Retinal pigment epithelial cell (primary cell): ENCODE measurements at regions not wholly inside any gene's neighbourhood (a gene's known extent, or its start where the extent isn't known, plus 50 kb on each side); places are given as distances from the start of the nearest gene placed in this dataset.

ENCODE experiments used
- DNase-seq: peaks from one replicate; pipeline ENCODE4 v3.0.0-alpha.2; 2010; ENCODE audit warnings: low read depth
- H3K4me3 ChIP-seq: 2 replicates; pipeline ENCODE4 v1.5.1; 2011; ENCODE audit warnings: mild to moderate bottlenecking, low read length, control low read depth, moderate library complexity
- CTCF ChIP-seq: conservative IDR thresholded peaks from 2 replicates; pipeline ENCODE4 v1.5.1; 2011; ENCODE audit warnings: low read depth, low read length, control low read depth, inconsistent platforms

GRCh38 chr12:124105546-124105945 is 132.5 kb downstream of the ZNF664 start:
- DNase-seq, result no peak
- no peak overlapping the region for H3K4me3 ChIP-seq
- no peak for TF ChIP-seq CTCF

GRCh38 chr12:124107351-124107750 is 134.3 kb downstream of the ZNF664 start:
- no peak overlapping the region for H3K4me3 ChIP-seq
- no peak for TF ChIP-seq CTCF
- DNase-seq, result no peak

GRCh38 chr12:124109760-124110159 is 136.7 kb downstream of the ZNF664 start:
- H3K4me3 ChIP-seq, result no peak overlapping the region
- no peak for TF ChIP-seq CTCF
- no peak for DNase-seq

- DNase-seq, result no peak
- TF ChIP-seq CTCF, result no peak
- no peak overlapping the region for H3K4me3 ChIP-seq
Observed at GRCh38 chr12:124110372-124110883, 137.4 kb downstream of the ZNF664 start.

GRCh38 chr12:124111006-124111405 is 138.0 kb downstream of the ZNF664 start:
- no peak overlapping the region for H3K4me3 ChIP-seq

GRCh38 chr12:124114316-124114715 is 141.3 kb downstream of the ZNF664 start:
- H3K4me3 ChIP-seq, result no peak overlapping the region
- no peak for DNase-seq
- no peak for TF ChIP-seq CTCF

More at GRCh38 chr12:124111006-124111405, 138.0 kb downstream of the ZNF664 start:
- TF ChIP-seq CTCF, result no peak
- peak; percentile 34 for DNase-seq

- DNase-seq, result no peak
- TF ChIP-seq CTCF, result no peak
- H3K4me3 ChIP-seq, result no peak overlapping the region
Observed at GRCh38 chr12:124115496-124115895, 142.5 kb downstream of the ZNF664 start.
